Spleen (tissue), 11 donors: ENCODE measurements at regions not wholly inside any gene's neighbourhood (a gene's known extent, or its start where the extent isn't known, plus 50 kb on each side); places are given as distances from the start of the nearest gene placed in this dataset.

Experiments used
- DNase-seq: peaks from one replicate; pipeline ENCODE4 v3.0.0-alpha.2; 2020
- H3K27ac ChIP-seq, 8 donors: fragments of 200-600 bp; sonication (generic) in 7 of 8; 1 replicate in 4 of 8; 2 replicates in 4 of 8; pipeline versions ENCODE4 v1.5.0 to v1.8.0; 2016 to 2021; ENCODE audit warnings: inconsistent platforms in 4 of 8, mild to moderate bottlenecking in 4 of 8, moderate library complexity in 1 of 8
- H3K27me3 ChIP-seq, 7 donors: fragments of 200-600 bp; sonication (generic) in 6 of 7; replicated peaks in 1 of 7; 1 replicate in 4 of 7; 2 replicates in 3 of 7; pipeline versions ENCODE4 v1.5.0 to v1.8.0; 2016 to 2021; ENCODE audit warnings: inconsistent platforms in 3 of 7, mild to moderate bottlenecking in 1 of 7
- H3K36me3 ChIP-seq, 6 donors: fragments of 200-600 bp; sonication (generic) in 5 of 6; 1 replicate in 4 of 6; 2 replicates in 2 of 6; pipeline versions ENCODE4 v1.5.0 to v1.8.0; 2016 to 2021; ENCODE audit warnings: inconsistent platforms in 2 of 6
- H3K4me1 ChIP-seq, 6 donors: fragments of 200-600 bp; sonication (generic) in 5 of 6; 1 replicate in 3 of 6; 2 replicates in 3 of 6; pipeline versions ENCODE4 v1.5.0 to v1.8.0; 2016 to 2021; ENCODE audit warnings: inconsistent platforms in 3 of 6
- H3K4me3 ChIP-seq, 8 donors: fragments of 200-600 bp; sonication (generic) in 7 of 8; 1 replicate in 4 of 8; 2 replicates in 4 of 8; pipeline versions ENCODE4 v1.5.0 to v1.8.0; 2016 to 2021; ENCODE audit warnings: inconsistent platforms in 4 of 8, mild to moderate bottlenecking in 4 of 8, moderate library complexity in 2 of 8
- H3K9me3 ChIP-seq, 8 donors: fragments of 200-600 bp; sonication (generic) in 7 of 8; 1 replicate in 4 of 8; 2 replicates in 4 of 8; pipeline versions ENCODE4 v1.5.0 to v1.8.0; 2016 to 2021; ENCODE audit warnings: inconsistent platforms in 4 of 8
- CTCF ChIP-seq, 11 experiments: fragments of 200-600 bp in 7 of 11; fragments of 450-650 bp in 4 of 11; sonication (generic) in 4 of 11; IDR thresholded peaks in 8 of 11; conservative IDR thresholded peaks in 3 of 11; 1 replicate in 7 of 11; 2 replicates in 4 of 11; pipeline versions ENCODE4 v1.4.0 to v1.8.0; 2016 to 2021; ENCODE audit warnings: antibody characterized with exemption in 11 of 11, inconsistent platforms in 4 of 11, mild to moderate bottlenecking in 1 of 11
- POLR2A ChIP-seq, 3 donors: fragments of 450-650 bp; IDR thresholded peaks; one replicate each; pipeline ENCODE4 v1.5.1; 2017; ENCODE audit warnings: antibody characterized with exemption in 3 of 3, mild to moderate bottlenecking in 1 of 3
- POLR2AphosphoS5 ChIP-seq, 3 donors: sonication (generic); formaldehyde crosslinking; IDR thresholded peaks; one replicate each; pipeline ENCODE4 v1.5.1; 2017; ENCODE audit warnings: antibody characterized with exemption in 3 of 3
- WGBS, 5 donors: extraction: QIAGEN DNeasy Blood & Tissue Kit in 3 of 5; methylation state at CpG; one replicate each; pipeline versions ENCODE4 v1.1.5 to v1.1.7; 2013 to 2018; 5-methylcytosine and 5-hydroxymethylcytosine counted together
- intact Hi-C: fragments of 100-400 bp; cut with DNase I; formaldehyde crosslinking; loops from one replicate; pipeline ENCODE4 v1.15.0; 2023; ENCODE audit warnings: low total_unique reads
- donor health status: healthy with polysubstance abuse.
- donor health status: DM: no; HTN: no; CAD: no; lungs with moderate emphysema.
- donor health status: DM: no; HTN: no; CAD: no.
- donor health status: Bipolar disorder and iron deficiency.
- donor health status: healthy.
- donor health status: DM: no; HTN: no; CAD: no.
- donor health status: DM: yes; HTN: yes; CAD: no.

- intact Hi-C loops = no loop called here
- Histone ChIP-seq H3K9me3 (no peaks in the 10 kb centered on the region), H3K27ac (no peak overlapping the region), H3K4me3 (no peak overlapping the region), H3K27me3 (no peaks in the 10 kb centered on the region), H3K4me1 (no peaks in the 10 kb centered on the region), H3K36me3 (no peaks in the 10 kb centered on the region)
- 90 to 94% (median 91%) methylated on average over 2 of the region's 2 CpGs for WGBS, 5 donors
- TF ChIP-seq POLR2AphosphoS5 (IDR thresholded peaks at IDR 0.05) = no peak
- TF ChIP-seq POLR2A (IDR thresholded peaks at IDR 0.05) = no peak
- no peak for TF ChIP-seq CTCF (IDR thresholded peaks at IDR 0.05 in 8 of 11, conservative IDR thresholded peaks at IDR 0.05 in 3 of 11)
- no peak for DNase-seq
Measured at GRCh38 chr17:15177343-15177742, 87.8 kb downstream of the PMP22 start.

GRCh38 chr17:15175356-15175755, 89.8 kb downstream of the PMP22 start:
- TF ChIP-seq POLR2A (IDR thresholded peaks at IDR 0.05) (no peak), CTCF (IDR thresholded peaks at IDR 0.05 in 8 of 11, conservative IDR thresholded peaks at IDR 0.05 in 3 of 11) (no peak), POLR2AphosphoS5 (IDR thresholded peaks at IDR 0.05) (no peak)
- no peak overlapping the region for H3K4me3 ChIP-seq
- no peak overlapping the region for H3K27ac ChIP-seq
- DNase-seq = no peak
- no peaks in the 10 kb centered on the region for H3K27me3 ChIP-seq
- H3K36me3 ChIP-seq = no peaks in the 10 kb centered on the region
- no peaks in the 10 kb centered on the region for H3K9me3 ChIP-seq
- intact Hi-C loops = no loop called here
- H3K4me1 ChIP-seq = peaks cover 0 to 4% (median 0%) of the 10 kb centered on the region in 6 donors
- 63 to 83% (median 77%) methylated on average over 7 of the region's 7 CpGs for WGBS, 5 donors

GRCh38 chr17:15171167-15172047, 93.7 kb downstream of the PMP22 start:
- DNase-seq = peak; percentile 79
- no peak for TF ChIP-seq POLR2AphosphoS5 (IDR thresholded peaks at IDR 0.05)
- peak in 10 of 11 experiments; percentile 56 to 86 (median 71) for TF ChIP-seq CTCF (IDR thresholded peaks at IDR 0.05 in 8 of 11, conservative IDR thresholded peaks at IDR 0.05 in 3 of 11)
- no peak for TF ChIP-seq POLR2A (IDR thresholded peaks at IDR 0.05)
- 23 to 35% (median 25%) methylated on average over 9 of the region's 9 CpGs for WGBS, 5 donors

GRCh38 chr17:15169676-15170075, 95.5 kb downstream of the PMP22 start:
- TF ChIP-seq POLR2AphosphoS5 (IDR thresholded peaks at IDR 0.05) = no peak
- TF ChIP-seq POLR2A (IDR thresholded peaks at IDR 0.05) = no peak
- TF ChIP-seq CTCF (IDR thresholded peaks at IDR 0.05 in 8 of 11, conservative IDR thresholded peaks at IDR 0.05 in 3 of 11) = no peak
- WGBS, 5 donors = 49 to 69% (median 54%) methylated on average over 2 of the region's 2 CpGs
- H3K36me3 ChIP-seq = no peaks in the 10 kb centered on the region
- H3K27ac ChIP-seq = no peak overlapping the region
- H3K27me3 ChIP-seq = no peaks in the 10 kb centered on the region
- peaks cover 0 to 4% (median 0%) of the 10 kb centered on the region in 6 donors for H3K4me1 ChIP-seq
- no peaks in the 10 kb centered on the region for H3K9me3 ChIP-seq
- no peak for DNase-seq
- H3K4me3 ChIP-seq = no peak overlapping the region
- intact Hi-C loops = no loop called here

More at GRCh38 chr17:15171167-15172047, 93.7 kb downstream of the PMP22 start:
- intact Hi-C loops = no loop called here
- Histone ChIP-seq H3K27me3 (no peaks in the 10 kb centered on the region), H3K36me3 (no peaks in the 10 kb centered on the region), H3K4me3 (no peak overlapping the region), H3K9me3 (no peaks in the 10 kb centered on the region), H3K27ac (no peak overlapping the region), H3K4me1 (peaks cover 0 to 4% (median 0%) of the 10 kb centered on the region in 6 donors)
